GM23248 (cell line): ENCODE measurements at regions not wholly inside any gene's neighbourhood (a gene's known extent, or its start where the extent isn't known, plus 50 kb on each side); places are given as distances from the start of the nearest gene placed in this dataset.

Experiments
- DNase-seq: peaks from one replicate; pipeline ENCODE4 v3.0.0-alpha.2; 2015
- H2AFZ ChIP-seq: fragments of 200-600 bp; sonication (generic); 2 replicates; pipeline ENCODE4 v1.6.1; 2016; ENCODE audit warnings: antibody characterized with exemption
- H3F3A ChIP-seq: fragments of 200-600 bp; sonication (generic); 2 replicates; pipeline ENCODE4 v1.6.1; 2016; ENCODE audit warnings: mild to moderate bottlenecking, antibody characterized with exemption, mixed run types; ENCODE audit not compliant: insufficient read depth
- H3K27ac ChIP-seq: fragments of 200-600 bp; sonication (generic); 2 replicates; pipeline ENCODE4 v1.5.1; 2016; ENCODE audit warnings: mild to moderate bottlenecking
- H3K27me3 ChIP-seq: fragments of 200-600 bp; sonication (generic); replicated peaks from 2 replicates; pipeline ENCODE4 v1.6.1; 2016; ENCODE audit warnings: mild to moderate bottlenecking; ENCODE audit not compliant: insufficient read depth
- H3K36me3 ChIP-seq: fragments of 200-600 bp; sonication (generic); 2 replicates; pipeline ENCODE4 v1.6.1; 2016; ENCODE audit warnings: low read depth, mild to moderate bottlenecking
- H3K4me1 ChIP-seq: fragments of 200-600 bp; sonication (generic); 2 replicates; pipeline ENCODE4 v1.6.1; 2016; ENCODE audit warnings: mild to moderate bottlenecking; ENCODE audit not compliant: insufficient read depth
- H3K4me2 ChIP-seq: fragments of 200-600 bp; sonication (generic); one replicate; pipeline ENCODE4 v1.6.1; 2016; ENCODE audit warnings: mild to moderate bottlenecking; ENCODE audit not compliant: unreplicated experiment
- H3K4me3 ChIP-seq: fragments of 200-600 bp; sonication (generic); 2 replicates; pipeline ENCODE4 v1.5.1; 2016; ENCODE audit warnings: mild to moderate bottlenecking
- H3K79me2 ChIP-seq: fragments of 200-600 bp; sonication (generic); 2 replicates; pipeline ENCODE4 v1.6.1; 2016; ENCODE audit warnings: mild to moderate bottlenecking; ENCODE audit not compliant: insufficient read depth
- H3K9ac ChIP-seq: fragments of 200-600 bp; sonication (generic); 2 replicates; pipeline ENCODE4 v1.6.1; 2016; ENCODE audit warnings: mild to moderate bottlenecking
- H3K9me2 ChIP-seq: fragments of 200-600 bp; sonication (generic); 2 replicates; pipeline ENCODE4 v1.6.1; 2016; ENCODE audit warnings: mixed run types, mild to moderate bottlenecking, moderate library complexity; ENCODE audit not compliant: insufficient read depth
- H3K9me3 ChIP-seq: fragments of 200-600 bp; sonication (generic); one replicate; pipeline ENCODE4 v1.6.1; 2017; ENCODE audit warnings: low read depth
- H4K20me1 ChIP-seq: fragments of 200-600 bp; sonication (generic); 2 replicates; pipeline ENCODE4 v1.6.0; 2016; ENCODE audit not compliant: insufficient read depth
- EZH2 ChIP-seq: fragments of 200-600 bp; sonication (generic); IDR thresholded peaks from 2 replicates; pipeline ENCODE4 v1.6.1; 2018; ENCODE audit warnings: antibody characterized with exemption, mild to moderate bottlenecking; ENCODE audit not compliant: insufficient read depth, poor library complexity, severe bottlenecking
- EZH2phosphoT487 ChIP-seq: fragments of 200-600 bp; sonication (generic); IDR thresholded peaks from 2 replicates; pipeline ENCODE4 v1.6.1; 2018; ENCODE audit warnings: antibody characterized with exemption, moderate library complexity, mild to moderate bottlenecking, low read depth; ENCODE audit not compliant: insufficient read depth
- WGBS, 2 experiments: methylation state at CpG; one replicate each; pipeline ENCODE4 v1.1.6; 2015 to 2017; ENCODE audit warnings: low lambda C conversion rate in 2 of 2, low coverage in 1 of 2; ENCODE audit errors: missing lambda C conversion rate in 2 of 2; 5-methylcytosine and 5-hydroxymethylcytosine counted together
- in situ Hi-C: fragments of 300-500 bp; cut with MboI; formaldehyde crosslinking; loops from 2 replicates; pipeline ENCODE4 v1.15.0; 2020

DNA sequence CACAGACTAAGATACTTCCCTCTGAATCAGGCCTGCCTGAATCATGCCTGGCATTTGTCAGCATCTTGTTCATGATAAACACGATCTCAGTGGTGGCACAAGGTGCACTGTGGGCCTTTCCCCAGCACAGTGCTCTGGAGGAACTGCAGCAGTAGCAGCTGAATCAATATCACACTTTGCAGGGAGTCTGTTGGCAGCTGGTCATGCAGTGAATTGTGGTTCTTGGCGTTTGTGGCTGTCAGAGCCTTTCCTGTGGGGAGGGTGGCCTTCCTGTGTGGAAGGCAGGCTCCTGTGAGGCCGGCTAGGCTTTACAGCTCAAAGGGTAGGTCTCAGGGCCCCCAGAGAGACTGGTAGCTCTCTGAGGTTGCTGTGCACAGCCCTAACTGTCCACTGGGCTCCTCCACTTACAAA lies 54.4 kb upstream of the TLE3 start:
- Histone ChIP-seq H2AFZ (no peak overlapping the region), H3K4me1 (peaks cover 8% of the 10 kb centered on the region), H3F3A (no peaks in the 10 kb centered on the region), H4K20me1 (no peaks in the 10 kb centered on the region), H3K27me3 (no peaks in the 10 kb centered on the region), H3K9me2 (no peaks in the 10 kb centered on the region), H3K4me3 (no peak overlapping the region), H3K4me2 (no peak overlapping the region), H3K79me2 (no peaks in the 10 kb centered on the region), H3K27ac (no peak overlapping the region), H3K9me3 (no peaks in the 10 kb centered on the region), H3K9ac (no peak overlapping the region), H3K36me3 (no peaks in the 10 kb centered on the region)
- peak; percentile 22 for DNase-seq
- in situ Hi-C loops: no loop called here
- WGBS, 2 experiments: 64 to 78% methylated on average over 3 of the region's 3 CpGs
- TF ChIP-seq EZH2phosphoT487 (no peak), EZH2 (no peak)

DNA sequence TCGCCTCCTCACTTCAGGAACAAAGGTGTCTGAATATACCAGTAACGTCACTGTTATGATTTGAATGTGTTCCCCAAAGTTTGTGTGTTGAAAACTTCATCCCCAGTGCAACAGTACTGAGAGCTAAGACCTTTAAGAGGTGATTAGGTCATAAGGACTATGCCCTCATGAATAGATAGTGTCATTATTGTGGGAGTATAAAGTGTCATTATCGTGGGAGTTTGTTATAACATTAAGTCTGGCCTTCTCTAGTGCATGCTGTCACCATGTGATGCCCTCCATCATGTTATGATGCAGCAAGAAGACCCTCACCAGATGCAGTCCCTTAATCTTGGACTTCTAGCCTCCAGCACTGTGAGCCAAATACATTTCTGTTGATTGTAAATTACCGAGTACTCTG lies 53.7 kb upstream of the TLE3 start:
- Histone ChIP-seq H3K9me3 (no peaks in the 10 kb centered on the region), H3K4me1 (peaks cover 2% of the 10 kb centered on the region), H3K27me3 (no peaks in the 10 kb centered on the region), H3K36me3 (no peaks in the 10 kb centered on the region), H3K79me2 (no peaks in the 10 kb centered on the region), H3F3A (no peaks in the 10 kb centered on the region), H3K27ac (no peak overlapping the region), H2AFZ (no peak overlapping the region), H4K20me1 (no peaks in the 10 kb centered on the region), H3K4me2 (no peak overlapping the region), H3K4me3 (no peak overlapping the region), H3K9ac (no peak overlapping the region), H3K9me2 (no peaks in the 10 kb centered on the region)
- WGBS, 2 experiments: 92% methylated on average over 4 of the region's 4 CpGs
- DNase-seq: no peak
- in situ Hi-C loops: no loop called here
- TF ChIP-seq EZH2phosphoT487 (no peak), EZH2 (no peak)

DNA sequence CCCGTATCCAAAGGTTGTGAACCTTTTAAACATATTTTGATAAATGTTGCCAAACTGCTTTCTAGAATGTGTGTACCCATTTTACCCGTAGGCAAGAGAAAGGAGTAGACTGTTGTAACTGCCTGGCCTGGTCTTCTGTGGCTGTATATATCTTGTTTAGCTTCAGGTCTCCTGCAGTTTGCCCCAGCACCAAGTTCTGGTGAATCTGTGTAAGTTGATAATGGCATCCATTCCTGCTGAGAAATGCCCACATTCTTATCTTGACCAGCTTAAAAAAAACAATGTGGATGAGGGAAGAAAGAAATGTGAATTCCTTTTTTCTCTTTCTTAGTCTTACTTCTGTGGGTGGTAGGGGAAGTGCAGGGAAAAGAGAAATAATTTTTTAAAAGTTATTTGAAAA lies 53.3 kb upstream of the TLE3 start:
- Histone ChIP-seq H2AFZ (no peak overlapping the region), H3K4me2 (no peak overlapping the region), H3K27ac (no peak overlapping the region), H4K20me1 (no peaks in the 10 kb centered on the region), H3K27me3 (peaks cover 3% of the 10 kb centered on the region; the same call in 1 of the 2 replicates), H3K4me1 (no peaks in the 10 kb centered on the region), H3K79me2 (no peaks in the 10 kb centered on the region), H3K9ac (no peak overlapping the region), H3K36me3 (no peaks in the 10 kb centered on the region), H3K9me3 (no peaks in the 10 kb centered on the region), H3F3A (no peaks in the 10 kb centered on the region), H3K4me3 (no peak overlapping the region), H3K9me2 (no peaks in the 10 kb centered on the region)
- WGBS, 2 experiments: 89 to 91% methylated on average over 2 of the region's 2 CpGs
- in situ Hi-C loops: no loop called here
- TF ChIP-seq EZH2phosphoT487 (no peak), EZH2 (no peak)
- DNase-seq: no peak

DNA sequence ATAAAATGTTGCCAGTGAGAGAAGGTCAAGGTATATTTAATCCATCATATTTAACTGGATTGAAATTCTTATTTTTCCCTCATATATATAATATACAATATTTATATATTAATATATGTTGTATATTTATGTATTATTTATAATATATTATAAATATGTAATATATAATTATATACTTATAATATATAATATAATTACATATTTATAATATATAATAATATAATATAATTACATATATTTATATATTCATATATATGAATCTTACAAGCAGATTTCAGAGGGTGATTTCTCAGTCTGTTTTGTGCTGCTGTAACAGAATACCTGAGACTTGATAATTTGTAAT lies 52.7 kb upstream of the TLE3 start:
- H3F3A ChIP-seq: no peaks in the 10 kb centered on the region
- no peak overlapping the region for H3K27ac ChIP-seq
- no peak overlapping the region for H2AFZ ChIP-seq

More for the DNA sequence above, 52.7 kb upstream of the TLE3 start:
- Histone ChIP-seq H3K9ac (no peak overlapping the region), H3K4me3 (no peak overlapping the region), H3K27me3 (peaks cover 8% of the 10 kb centered on the region; the same call in 1 of the 2 replicates), H3K4me1 (no peaks in the 10 kb centered on the region), H3K79me2 (no peaks in the 10 kb centered on the region), H3K36me3 (no peaks in the 10 kb centered on the region), H4K20me1 (no peaks in the 10 kb centered on the region), H3K4me2 (no peak overlapping the region), H3K9me2 (no peaks in the 10 kb centered on the region), H3K9me3 (no peaks in the 10 kb centered on the region)
- no peak for DNase-seq
- TF ChIP-seq EZH2 (no peak), EZH2phosphoT487 (no peak)
- in situ Hi-C loops: no loop called here
